Activated B cell treated with CpG ODN at 0.5 μM for 24 hours (primary cell): ENCODE measurements at regions not wholly inside any gene's neighbourhood (a gene's known extent, or its start where the extent isn't known, plus 50 kb on each side); places are given as distances from the start of the nearest gene placed in this dataset.

Experiments used
- ATAC-seq: fragments of 200-7000 bp; cut with Tn5 transposase; one replicate; pipeline ENCODE4 v1.10.0; 2021; ENCODE audit warnings: low read depth, mild to moderate bottlenecking, moderate library complexity
- CTCF ChIA-PET: fragments of 350-600 bp; sonication (Branson Sonifier 250); formaldehyde crosslinking; loops from one replicate; lab custom pipeline; 2021; ENCODE audit warnings: antibody characterized with exemption; lab: Charles Lee
- POLR2A ChIA-PET: fragments of 350-600 bp; sonication (Branson Sonifier 250); formaldehyde crosslinking; loops from one replicate; lab custom pipeline; 2021; ENCODE audit warnings: antibody characterized with exemption; lab: Charles Lee
- DNase-seq: peaks from one replicate; pipeline ENCODE4 v3.0.0; 2022
- H3K27ac Mint-ChIP-seq: one replicate; pipeline ENCODE4 v1.8.0; 2020; ENCODE audit warnings: mixed read lengths
- H3K27me3 Mint-ChIP-seq: one replicate; pipeline ENCODE4 v1.8.0; 2021; ENCODE audit warnings: mixed read lengths
- H3K36me3 Mint-ChIP-seq: one replicate; pipeline ENCODE4 v1.8.0; 2021; ENCODE audit warnings: low read depth, mixed read lengths
- H3K4me1 Mint-ChIP-seq: one replicate; pipeline ENCODE4 v1.8.0; 2021; ENCODE audit warnings: mixed read lengths
- H3K4me3 Mint-ChIP-seq: one replicate; pipeline ENCODE4 v1.8.0; 2020; ENCODE audit warnings: mild to moderate bottlenecking, mixed read lengths
- H3K9me3 Mint-ChIP-seq: one replicate; pipeline ENCODE4 v1.8.0; 2020; ENCODE audit warnings: mixed read lengths
- intact Hi-C: fragments of 100-400 bp; cut with micrococcal nuclease; formaldehyde crosslinking; loops from one replicate; pipeline ENCODE4 v1.15.1; 2024
- TF ChIP-seq, protein P1 (sequence below): fragments of 200-600 bp; IDR thresholded peaks from one replicate; pipeline ENCODE4 v1.8.0; 2022; ENCODE audit warnings: antibody characterized with exemption, mild to moderate bottlenecking

DNA sequence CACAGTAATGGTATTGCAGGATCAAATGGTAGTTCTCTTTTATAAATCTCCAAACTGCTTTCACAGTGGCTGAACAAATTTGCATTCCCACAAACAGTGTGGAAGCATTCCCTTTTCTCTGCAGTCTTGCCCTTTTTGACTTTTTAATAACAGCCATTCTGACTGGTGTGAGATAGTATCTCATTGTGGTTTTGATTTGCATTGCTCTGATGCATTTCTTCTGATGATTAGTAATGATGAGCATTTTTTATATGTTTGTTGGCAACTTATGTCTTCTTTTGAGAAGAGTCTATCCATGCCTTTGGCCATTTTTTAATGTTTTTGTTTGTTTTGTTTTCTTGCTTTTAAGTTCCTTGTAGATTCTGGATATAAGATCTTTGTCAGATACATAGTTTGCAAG lies 316.1 kb upstream of the TMCO5A start:
- ATAC-seq = no peak
- no peak for DNase-seq
- Mint-ChIP-seq H3K4me3 (no peak overlapping the region), H3K27ac (no peak overlapping the region), H3K36me3 (no peaks in the 10 kb centered on the region), H3K27me3 (no peaks in the 10 kb centered on the region), H3K9me3 (no peaks in the 10 kb centered on the region), H3K4me1 (no peaks in the 10 kb centered on the region)
- CTCF ChIA-PET = no interaction called here
- TF ChIP-seq, protein P1, sequence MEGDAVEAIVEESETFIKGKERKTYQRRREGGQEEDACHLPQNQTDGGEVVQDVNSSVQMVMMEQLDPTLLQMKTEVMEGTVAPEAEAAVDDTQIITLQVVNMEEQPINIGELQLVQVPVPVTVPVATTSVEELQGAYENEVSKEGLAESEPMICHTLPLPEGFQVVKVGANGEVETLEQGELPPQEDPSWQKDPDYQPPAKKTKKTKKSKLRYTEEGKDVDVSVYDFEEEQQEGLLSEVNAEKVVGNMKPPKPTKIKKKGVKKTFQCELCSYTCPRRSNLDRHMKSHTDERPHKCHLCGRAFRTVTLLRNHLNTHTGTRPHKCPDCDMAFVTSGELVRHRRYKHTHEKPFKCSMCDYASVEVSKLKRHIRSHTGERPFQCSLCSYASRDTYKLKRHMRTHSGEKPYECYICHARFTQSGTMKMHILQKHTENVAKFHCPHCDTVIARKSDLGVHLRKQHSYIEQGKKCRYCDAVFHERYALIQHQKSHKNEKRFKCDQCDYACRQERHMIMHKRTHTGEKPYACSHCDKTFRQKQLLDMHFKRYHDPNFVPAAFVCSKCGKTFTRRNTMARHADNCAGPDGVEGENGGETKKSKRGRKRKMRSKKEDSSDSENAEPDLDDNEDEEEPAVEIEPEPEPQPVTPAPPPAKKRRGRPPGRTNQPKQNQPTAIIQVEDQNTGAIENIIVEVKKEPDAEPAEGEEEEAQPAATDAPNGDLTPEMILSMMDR = no peak
- POLR2A ChIA-PET = no interaction called here
- intact Hi-C loops = no loop called here

DNA sequence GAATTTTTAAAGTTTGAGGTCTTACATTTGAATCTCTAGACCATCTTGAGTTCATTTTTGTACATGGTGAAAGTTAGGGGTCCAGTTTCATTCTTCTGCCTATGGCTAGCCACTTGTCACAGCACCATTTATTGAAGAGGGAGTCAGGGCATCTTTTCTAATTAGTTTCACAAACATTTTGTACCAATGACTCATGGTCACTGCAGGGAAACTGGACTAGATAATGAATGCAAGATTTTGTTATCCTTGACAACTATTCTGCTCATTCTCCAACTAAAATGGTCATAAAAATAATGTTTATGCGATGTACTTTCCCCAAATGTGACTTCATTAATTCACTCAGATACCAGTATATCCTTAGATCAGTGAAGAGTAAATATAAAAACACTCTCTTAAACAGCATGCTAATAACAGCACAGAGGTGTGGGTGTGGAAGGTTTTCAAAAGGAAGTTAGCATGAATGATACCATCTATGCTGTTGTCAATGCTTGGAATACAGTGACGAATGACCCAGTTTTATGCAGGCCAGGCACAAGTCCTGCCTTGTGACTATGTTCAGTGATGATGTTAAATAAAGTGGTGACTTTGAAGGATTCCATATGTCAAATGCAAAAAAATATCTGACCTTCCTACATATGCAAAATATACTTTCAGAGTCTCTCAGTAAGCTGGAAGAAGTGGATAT lies 314.9 kb upstream of the TMCO5A start:
- Mint-ChIP-seq H3K27me3 (no peaks in the 10 kb centered on the region), H3K4me3 (no peak overlapping the region), H3K27ac (no peak overlapping the region), H3K9me3 (peaks cover 2% of the 10 kb centered on the region), H3K4me1 (no peaks in the 10 kb centered on the region), H3K36me3 (no peaks in the 10 kb centered on the region)
- no peak for DNase-seq
- no peak for ATAC-seq
- ChIA-PET POLR2A (no interaction called here), CTCF (no interaction called here)
- intact Hi-C loops = no loop called here
- TF ChIP-seq, protein P1 = no peak

DNA sequence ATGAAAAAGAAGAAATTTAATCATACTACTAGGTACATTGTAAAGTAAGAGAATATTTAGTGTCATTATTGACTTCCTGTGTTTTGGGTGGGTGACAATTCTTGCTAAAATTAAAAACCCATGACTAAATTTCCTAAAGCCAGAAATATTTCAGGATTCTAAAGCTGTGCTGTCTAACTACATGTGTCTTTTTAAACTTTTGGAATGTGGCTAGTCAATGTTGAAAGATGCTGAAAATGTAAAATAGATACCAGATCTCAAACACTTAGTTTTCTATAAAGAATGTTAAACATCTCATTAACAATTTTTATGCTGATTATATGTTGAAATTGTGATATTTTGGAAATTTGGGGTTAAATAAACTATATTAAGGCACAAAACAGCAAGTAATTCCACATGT lies 308.9 kb upstream of the TMCO5A start:
- CTCF ChIA-PET = no interaction called here
- DNase-seq = no peak

DNA sequence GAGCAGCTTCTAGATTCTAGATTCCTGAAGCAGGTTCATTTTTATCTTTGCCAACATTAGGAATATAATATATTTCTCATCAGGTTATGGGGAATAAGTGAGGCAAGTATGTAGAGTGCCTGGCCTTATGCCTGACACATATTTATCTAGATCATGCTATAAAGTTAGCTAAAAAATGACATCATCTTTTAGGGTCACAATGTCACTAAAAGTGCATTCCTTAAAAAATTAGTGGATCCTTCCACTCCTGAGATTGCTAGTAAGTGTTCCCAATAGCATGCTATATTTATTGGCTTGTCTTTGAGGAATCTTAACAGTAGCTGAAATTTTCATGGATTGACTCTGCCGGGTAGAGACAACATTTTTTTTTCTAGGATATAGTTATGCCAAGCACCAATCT lies 305.9 kb upstream of the TMCO5A start:
- CTCF ChIA-PET = no interaction called here
- H3K9me3 Mint-ChIP-seq = peaks cover 5% of the 10 kb centered on the region
- POLR2A ChIA-PET = no interaction called here
- no peaks in the 10 kb centered on the region for H3K36me3 Mint-ChIP-seq
- DNase-seq = no peak
- no peak overlapping the region for H3K27ac Mint-ChIP-seq
- TF ChIP-seq, protein P1 = no peak
- H3K4me1 Mint-ChIP-seq = no peaks in the 10 kb centered on the region
- no peak overlapping the region for H3K4me3 Mint-ChIP-seq
- H3K27me3 Mint-ChIP-seq = no peaks in the 10 kb centered on the region
- intact Hi-C loops = no loop called here
- no peak for ATAC-seq

More for the DNA sequence above, 308.9 kb upstream of the TMCO5A start:
- intact Hi-C loops = no loop called here
- POLR2A ChIA-PET = no interaction called here
- Mint-ChIP-seq H3K4me1 (no peaks in the 10 kb centered on the region), H3K4me3 (no peak overlapping the region), H3K9me3 (peaks cover 5% of the 10 kb centered on the region), H3K36me3 (no peaks in the 10 kb centered on the region), H3K27me3 (no peaks in the 10 kb centered on the region), H3K27ac (no peak overlapping the region)
- ATAC-seq = no peak
- TF ChIP-seq, protein P1 = no peak

DNA sequence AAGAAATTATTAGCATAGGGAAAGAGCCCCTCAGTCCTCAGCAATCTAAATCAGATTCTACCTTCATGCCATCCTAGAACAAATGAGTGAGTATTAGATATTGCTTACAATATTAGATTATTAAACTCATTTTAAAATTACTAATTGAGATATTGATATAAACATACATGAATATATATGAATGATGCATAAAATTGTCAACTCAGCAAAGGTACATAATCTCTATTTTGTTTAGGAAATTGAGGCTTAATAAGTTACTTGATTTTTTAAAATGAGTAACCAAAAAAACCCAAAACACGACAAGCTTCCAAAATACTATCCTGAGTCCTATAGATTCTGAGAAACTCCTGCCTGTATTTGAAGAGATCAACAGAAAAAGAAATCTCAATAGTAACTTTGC lies 297.7 kb upstream of the TMCO5A start:
- ChIA-PET CTCF (no interaction called here), POLR2A (no interaction called here)
- H3K27me3 Mint-ChIP-seq = no peaks in the 10 kb centered on the region
- no peak overlapping the region for H3K27ac Mint-ChIP-seq
- no peaks in the 10 kb centered on the region for H3K36me3 Mint-ChIP-seq
- H3K9me3 Mint-ChIP-seq = no peaks in the 10 kb centered on the region
- no peaks in the 10 kb centered on the region for H3K4me1 Mint-ChIP-seq
- intact Hi-C loops = no loop called here
- DNase-seq (no peak), ATAC-seq (no peak)
- TF ChIP-seq, protein P1 = no peak
- no peak overlapping the region for H3K4me3 Mint-ChIP-seq
